Activated naive CD8-positive, alpha-beta T cell treated with anti-CD3 and anti-CD28 coated beads, Interleukin-2, amount 10 ng/mL, durations not matched to agents 7 days and 5 days (primary cell): ENCODE measurements at regions not wholly inside any gene's neighbourhood (a gene's known extent, or its start where the extent isn't known, plus 50 kb on each side); places are given as distances from the start of the nearest gene placed in this dataset.

Source experiments
- ATAC-seq: fragments of 150-1000 bp; cut with Tn5 transposase; one replicate; pipeline ENCODE4 v1.10.0; 2021; ENCODE audit warnings: low read depth, moderate library complexity
- POLR2A ChIA-PET: fragments of 350-600 bp; sonication (Branson Sonifier 250); formaldehyde crosslinking; loops from one replicate; lab custom pipeline; 2021; ENCODE audit warnings: antibody characterized with exemption; lab: Charles Lee
- DNase-seq: peaks from one replicate; pipeline ENCODE4 v3.0.0; 2021
- H3K27ac Mint-ChIP-seq: one replicate; pipeline ENCODE4 v1.8.0; 2022; ENCODE audit warnings: mild to moderate bottlenecking, mixed read lengths
- H3K27me3 Mint-ChIP-seq: one replicate; pipeline ENCODE4 v1.8.0; 2022; ENCODE audit warnings: mild to moderate bottlenecking, moderate library complexity, mixed read lengths
- H3K36me3 Mint-ChIP-seq: one replicate; pipeline ENCODE4 v1.8.0; 2021; ENCODE audit warnings: mild to moderate bottlenecking, mixed read lengths
- H3K4me1 Mint-ChIP-seq: one replicate; pipeline ENCODE4 v1.8.0; 2021; ENCODE audit warnings: mixed read lengths
- H3K4me3 Mint-ChIP-seq: one replicate; pipeline ENCODE4 v1.8.0; 2022; ENCODE audit warnings: mild to moderate bottlenecking, moderate library complexity, mixed read lengths
- H3K9me3 Mint-ChIP-seq: one replicate; pipeline ENCODE4 v1.8.0; 2021; ENCODE audit warnings: mixed read lengths

DNA sequence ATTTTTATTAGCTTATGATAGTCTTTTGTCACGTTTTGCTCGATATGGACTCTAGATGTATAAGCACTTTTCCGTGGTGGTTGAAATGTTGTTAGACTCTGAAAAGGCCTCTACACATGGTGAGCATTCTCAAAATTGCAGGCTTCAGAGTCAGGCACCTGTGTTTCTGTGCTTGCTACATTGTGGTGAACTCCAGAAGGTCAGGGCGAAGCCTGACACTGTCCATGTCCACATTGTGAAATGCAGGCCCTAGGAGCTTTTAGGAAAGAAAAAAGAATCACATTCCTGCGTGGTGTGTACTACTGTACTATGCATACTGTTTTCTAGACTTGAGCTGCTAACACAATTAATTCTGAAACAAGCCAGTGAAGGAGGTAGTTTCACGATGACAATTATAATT is 86.3 kb downstream of the HS3ST1 start:
- Mint-ChIP-seq H3K27me3 (peaks cover 1% of the 10 kb centered on the region), H3K9me3 (no peaks in the 10 kb centered on the region), H3K4me3 (no peak overlapping the region), H3K36me3 (no peaks in the 10 kb centered on the region), H3K27ac (no peak overlapping the region), H3K4me1 (no peaks in the 10 kb centered on the region)
- DNase-seq = no peak
- POLR2A ChIA-PET = no interaction called here
- no peak for ATAC-seq

DNA sequence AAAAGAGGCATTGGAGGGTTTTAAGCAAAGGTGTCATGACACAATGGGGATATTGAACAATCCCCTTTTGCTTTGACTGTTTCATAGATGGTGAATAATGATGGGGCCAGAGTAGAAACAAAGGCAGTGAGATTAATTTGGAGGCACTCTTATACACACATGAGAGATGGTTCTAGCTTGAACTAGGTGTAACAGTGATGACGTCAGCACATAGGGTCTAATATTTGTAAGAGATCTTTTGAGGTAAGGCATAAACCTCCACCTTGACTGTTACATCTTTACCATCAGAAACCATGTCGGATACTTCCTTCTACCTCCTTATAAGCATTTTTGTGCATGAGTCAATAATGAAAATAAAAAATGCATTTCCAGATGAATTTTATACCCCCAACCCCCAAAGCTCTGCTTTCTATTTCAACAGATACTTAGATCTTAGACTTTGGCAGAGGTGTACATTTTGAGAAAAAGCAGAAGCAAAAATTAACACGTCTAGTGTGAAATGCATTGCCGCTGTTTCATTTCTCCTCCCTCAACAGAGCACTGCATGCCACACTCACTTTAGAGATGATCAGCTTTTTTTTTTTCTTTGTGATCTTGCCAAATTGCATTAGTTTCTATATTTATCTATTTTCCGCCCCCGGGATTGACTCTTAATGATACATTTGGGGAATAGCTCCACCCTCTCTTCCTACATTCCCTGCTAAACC is 87.2 kb downstream of the HS3ST1 start:
- POLR2A ChIA-PET = no interaction called here
- peaks cover 1% of the 10 kb centered on the region for H3K27me3 Mint-ChIP-seq
- DNase-seq = no peak
- no peaks in the 10 kb centered on the region for H3K9me3 Mint-ChIP-seq
- H3K27ac Mint-ChIP-seq = no peak overlapping the region
- no peaks in the 10 kb centered on the region for H3K36me3 Mint-ChIP-seq
- no peak overlapping the region for H3K4me3 Mint-ChIP-seq
- ATAC-seq = no peak
- no peaks in the 10 kb centered on the region for H3K4me1 Mint-ChIP-seq

DNA sequence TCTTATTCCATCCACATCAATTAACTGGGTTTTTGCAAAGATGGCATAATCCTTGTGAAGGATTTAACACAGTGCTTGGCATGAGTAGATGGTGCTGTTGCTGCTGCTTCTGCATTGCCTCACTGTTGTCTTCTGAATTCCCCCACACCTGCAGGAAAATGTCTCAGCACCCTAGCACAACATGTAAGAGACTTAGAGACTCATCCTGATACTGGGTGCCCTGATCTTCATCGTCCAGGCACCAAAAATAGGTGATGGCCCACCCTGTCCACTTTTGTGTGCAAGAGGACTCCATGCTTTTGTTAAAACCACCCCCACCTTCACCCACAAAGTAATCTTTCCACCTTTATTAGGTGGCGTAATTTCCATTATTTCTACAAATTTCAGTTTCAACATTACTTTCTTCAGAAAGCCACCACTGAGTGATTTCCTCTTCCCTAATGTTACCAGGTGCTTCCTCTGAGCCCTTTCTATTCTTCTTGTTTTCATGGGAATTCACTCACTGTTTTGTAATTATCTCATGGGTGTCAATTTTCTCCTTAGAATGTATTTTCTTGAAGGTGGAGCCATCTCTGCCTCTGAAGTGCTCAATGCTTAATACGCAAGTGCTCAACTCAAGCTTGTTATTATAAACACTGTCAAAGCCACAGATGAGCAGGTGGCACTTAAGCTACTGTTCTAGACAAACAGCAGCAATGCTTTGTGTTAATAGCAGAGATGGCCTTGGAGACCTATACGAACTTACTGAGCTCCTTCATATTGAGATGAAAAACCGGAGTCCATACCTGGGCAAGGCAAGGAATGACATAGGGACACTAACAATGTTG is 89.5 kb downstream of the HS3ST1 start:
- Mint-ChIP-seq H3K4me3 (no peak overlapping the region), H3K27me3 (peaks cover 1% of the 10 kb centered on the region), H3K9me3 (no peaks in the 10 kb centered on the region), H3K27ac (no peak overlapping the region), H3K36me3 (no peaks in the 10 kb centered on the region), H3K4me1 (no peaks in the 10 kb centered on the region)
- no peak for ATAC-seq
- POLR2A ChIA-PET = no interaction called here
- DNase-seq = no peak

DNA sequence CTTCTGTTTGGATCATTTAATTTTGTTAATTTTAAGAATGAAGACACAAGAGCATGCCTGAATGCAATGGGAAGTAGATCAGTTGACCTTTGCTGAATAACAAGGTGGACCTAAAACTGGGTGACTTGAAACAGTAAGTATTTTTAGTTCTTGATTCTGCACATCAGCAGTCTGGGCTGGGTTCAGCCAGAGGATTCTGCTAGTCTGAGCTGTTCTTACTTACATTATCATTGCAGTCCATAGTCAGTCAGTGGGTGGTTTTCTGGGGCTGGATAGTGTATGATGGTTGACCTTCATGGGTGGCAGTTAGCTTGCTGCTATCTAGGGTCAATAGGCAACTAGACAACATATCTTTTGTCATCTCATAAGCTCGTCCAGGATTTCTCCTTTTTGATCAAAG is 91.4 kb downstream of the HS3ST1 start:
- Mint-ChIP-seq H3K4me1 (no peaks in the 10 kb centered on the region), H3K4me3 (no peak overlapping the region), H3K36me3 (no peaks in the 10 kb centered on the region), H3K27me3 (peaks cover 5% of the 10 kb centered on the region), H3K27ac (no peak overlapping the region), H3K9me3 (no peaks in the 10 kb centered on the region)
- DNase-seq = no peak
- POLR2A ChIA-PET = no interaction called here
- no peak for ATAC-seq

DNA sequence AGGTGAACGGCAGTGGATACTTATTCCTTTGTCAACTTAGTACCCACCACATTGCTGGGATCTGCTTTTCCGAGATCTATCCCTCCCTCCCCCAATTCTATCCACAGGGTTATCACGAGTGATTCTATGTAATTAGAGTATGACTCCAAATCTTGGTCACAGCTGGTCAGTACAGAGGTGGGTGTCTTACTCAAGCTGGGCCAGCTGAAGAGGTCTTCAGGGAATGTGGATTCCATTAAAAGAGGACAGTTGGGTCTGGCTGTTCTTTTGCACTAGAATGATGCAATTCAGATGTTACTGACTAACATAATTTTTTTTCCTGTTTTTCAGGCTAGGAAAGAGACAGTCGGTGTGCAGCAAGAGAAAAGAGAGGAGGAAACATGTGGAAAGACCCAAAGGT is 92.3 kb downstream of the HS3ST1 start:
- Mint-ChIP-seq H3K27ac (no peak overlapping the region), H3K4me3 (no peak overlapping the region), H3K36me3 (no peaks in the 10 kb centered on the region), H3K9me3 (no peaks in the 10 kb centered on the region), H3K4me1 (no peaks in the 10 kb centered on the region), H3K27me3 (peaks cover 5% of the 10 kb centered on the region)
- DNase-seq = no peak
- POLR2A ChIA-PET = no interaction called here
- ATAC-seq = no peak

DNA sequence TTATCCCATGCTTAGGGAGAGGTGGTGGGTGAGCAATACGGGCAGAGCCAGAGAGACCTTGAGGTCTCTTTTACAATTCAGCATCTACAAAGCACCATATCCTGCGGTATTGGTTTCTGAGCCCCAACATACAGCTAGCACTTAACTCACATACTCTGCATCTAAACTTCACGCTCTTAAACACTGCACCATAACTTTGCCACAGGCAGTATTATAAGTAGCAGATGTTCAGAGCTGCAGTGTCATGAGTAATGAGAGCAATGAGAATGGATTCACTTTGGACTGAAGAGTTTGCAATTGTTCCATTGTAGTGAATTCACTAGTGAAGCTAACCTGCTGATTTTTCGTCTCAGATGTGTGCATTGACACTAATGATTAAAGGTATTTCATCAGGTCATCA is 93.8 kb downstream of the HS3ST1 start:
- Mint-ChIP-seq H3K4me1 (no peaks in the 10 kb centered on the region), H3K9me3 (no peaks in the 10 kb centered on the region), H3K36me3 (no peaks in the 10 kb centered on the region), H3K4me3 (no peak overlapping the region), H3K27me3 (peaks cover 3% of the 10 kb centered on the region), H3K27ac (no peak overlapping the region)
- DNase-seq (no peak), ATAC-seq (no peak)
- POLR2A ChIA-PET = no interaction called here

DNA sequence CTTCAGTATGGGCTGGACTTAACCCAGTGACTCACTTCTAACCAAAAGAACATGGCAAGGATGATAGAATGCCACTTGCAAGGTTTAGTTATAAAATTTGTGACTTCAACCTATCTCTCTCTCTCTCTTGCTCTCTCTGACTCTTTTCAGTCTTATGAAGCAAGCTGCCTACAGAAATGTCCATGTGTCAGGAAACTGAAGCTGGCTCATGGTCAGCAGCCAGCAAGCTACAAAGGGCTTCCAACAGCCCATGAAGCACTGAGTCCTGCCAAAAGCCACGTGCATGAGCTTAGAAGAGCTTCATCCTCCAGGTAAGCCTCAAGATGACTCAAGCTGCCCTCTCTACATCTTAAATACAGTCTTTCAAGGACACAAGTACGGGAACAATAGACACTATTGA is 100.3 kb downstream of the HS3ST1 start:
- H3K27me3 Mint-ChIP-seq = peaks cover 2% of the 10 kb centered on the region
- POLR2A ChIA-PET = no interaction called here
- no peak for DNase-seq
- H3K36me3 Mint-ChIP-seq = no peaks in the 10 kb centered on the region
- H3K9me3 Mint-ChIP-seq = peaks cover under 1% of the 10 kb centered on the region
- no peaks in the 10 kb centered on the region for H3K4me1 Mint-ChIP-seq
- no peak overlapping the region for H3K4me3 Mint-ChIP-seq
- no peak overlapping the region for H3K27ac Mint-ChIP-seq
- ATAC-seq = no peak

DNA sequence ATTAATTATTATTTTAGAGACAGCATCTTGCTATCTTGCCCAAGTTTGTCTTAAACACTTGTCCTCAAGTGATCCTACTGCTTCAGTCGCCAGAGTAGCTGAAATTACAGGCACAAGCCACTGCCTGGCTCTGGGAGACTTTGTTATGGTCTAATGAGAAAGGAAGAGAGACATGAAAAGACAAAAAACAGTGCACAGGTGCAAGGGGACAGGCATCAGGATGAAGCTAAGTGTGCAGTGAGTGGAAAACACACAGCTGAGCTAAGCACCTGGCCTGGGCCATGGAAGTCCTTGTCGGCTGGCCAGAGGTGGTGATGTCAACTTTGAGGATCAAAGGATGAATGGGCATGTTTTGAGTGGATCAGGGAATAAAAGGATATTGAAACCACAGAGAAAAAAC is 102.7 kb downstream of the HS3ST1 start:
- H3K4me1 Mint-ChIP-seq = no peaks in the 10 kb centered on the region
- POLR2A ChIA-PET = no interaction called here
- DNase-seq (no peak), ATAC-seq (no peak)
- H3K9me3 Mint-ChIP-seq = peaks cover 13% of the 10 kb centered on the region
- H3K27ac Mint-ChIP-seq = no peak overlapping the region
- H3K4me3 Mint-ChIP-seq = no peak overlapping the region
- no peaks in the 10 kb centered on the region for H3K36me3 Mint-ChIP-seq
- H3K27me3 Mint-ChIP-seq = no peaks in the 10 kb centered on the region

DNA sequence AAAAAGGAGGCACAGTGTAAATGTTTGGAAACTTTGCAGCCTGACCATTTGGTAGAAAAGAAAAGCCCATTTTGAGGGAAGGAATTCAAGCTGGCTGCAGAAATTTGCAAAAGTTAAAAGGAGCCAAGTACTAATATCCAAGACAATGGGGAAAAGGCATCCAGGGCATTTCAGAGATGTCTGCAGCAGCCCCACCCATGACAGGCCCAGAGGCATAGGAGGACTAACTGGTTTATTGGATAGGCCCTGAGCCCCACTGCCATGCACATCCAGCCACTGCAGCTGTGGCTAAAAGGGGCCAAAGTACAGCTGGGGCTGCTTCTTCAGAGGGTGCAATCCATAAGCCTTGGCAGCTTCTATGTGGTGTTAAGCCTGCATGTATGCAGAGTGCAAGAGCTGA is 104.9 kb downstream of the HS3ST1 start:
- Mint-ChIP-seq H3K4me1 (no peaks in the 10 kb centered on the region), H3K27me3 (no peaks in the 10 kb centered on the region), H3K9me3 (peaks cover 13% of the 10 kb centered on the region), H3K4me3 (no peak overlapping the region), H3K27ac (no peak overlapping the region), H3K36me3 (no peaks in the 10 kb centered on the region)
- ATAC-seq (no peak), DNase-seq (no peak)
- POLR2A ChIA-PET = no interaction called here

DNA sequence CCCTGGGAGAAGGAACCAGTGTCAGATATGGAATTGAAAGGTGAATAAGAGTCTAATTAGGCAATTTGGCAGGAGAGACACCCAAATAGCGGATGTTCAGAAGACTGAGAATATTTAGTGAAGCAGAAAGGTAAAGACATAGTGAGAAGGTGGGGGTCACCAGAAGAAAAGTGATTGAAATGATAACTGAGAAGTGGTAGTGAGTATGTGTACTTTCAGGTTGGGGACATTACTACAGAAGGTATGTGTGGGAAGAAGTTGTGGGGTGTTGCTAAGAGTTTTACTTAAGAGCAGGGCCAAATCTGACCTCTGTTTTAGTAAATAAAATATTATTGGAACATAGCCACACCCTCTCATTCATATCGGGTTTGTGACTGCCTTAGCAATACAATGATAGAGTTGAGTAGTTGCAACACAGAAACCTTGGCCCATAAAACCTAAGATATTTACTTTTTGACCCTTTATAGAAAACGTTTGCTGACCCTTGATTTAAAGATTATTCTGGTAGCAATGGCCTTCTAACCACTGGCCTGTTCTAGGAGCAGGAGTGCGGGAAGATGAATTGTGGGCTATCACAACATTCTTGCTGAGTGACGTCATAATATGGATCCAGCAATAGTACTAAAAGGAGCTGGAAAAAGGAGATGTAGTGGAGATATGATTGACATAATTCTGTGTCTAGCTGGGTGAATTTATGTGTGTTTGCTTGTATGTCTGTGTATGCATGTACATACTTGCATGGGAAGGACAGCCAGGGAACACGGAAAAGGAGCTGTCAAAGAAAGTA is 115.3 kb downstream of the HS3ST1 start:
- POLR2A ChIA-PET = no interaction called here
- no peaks in the 10 kb centered on the region for H3K4me1 Mint-ChIP-seq
- ATAC-seq (no peak), DNase-seq (no peak)
- H3K27me3 Mint-ChIP-seq = no peaks in the 10 kb centered on the region
- no peaks in the 10 kb centered on the region for H3K36me3 Mint-ChIP-seq
- H3K4me3 Mint-ChIP-seq = no peak overlapping the region
- peaks cover 13% of the 10 kb centered on the region for H3K9me3 Mint-ChIP-seq
- H3K27ac Mint-ChIP-seq = no peak overlapping the region

DNA sequence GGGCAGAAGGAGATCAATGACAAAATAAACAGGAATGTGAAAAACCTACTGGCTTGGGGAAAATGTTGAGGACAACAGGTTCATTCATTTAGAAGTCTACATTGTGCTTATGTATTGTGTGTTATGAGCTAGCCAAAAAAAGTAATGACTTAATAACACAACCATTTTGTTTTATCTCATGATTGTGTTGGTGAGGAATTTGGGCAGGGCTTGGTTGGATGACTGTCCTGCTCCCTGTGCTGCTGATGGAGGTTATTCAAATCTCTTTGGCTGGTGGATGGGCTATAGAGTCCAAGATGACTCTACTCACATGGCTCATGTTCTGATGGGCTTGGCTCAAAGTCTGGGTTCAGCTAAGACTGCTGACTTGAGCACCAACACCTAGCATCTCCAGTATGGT is 116.3 kb downstream of the HS3ST1 start:
- ATAC-seq (no peak), DNase-seq (no peak)
- POLR2A ChIA-PET = no interaction called here
- Mint-ChIP-seq H3K4me3 (no peak overlapping the region), H3K27me3 (no peaks in the 10 kb centered on the region), H3K4me1 (no peaks in the 10 kb centered on the region), H3K27ac (no peak overlapping the region), H3K36me3 (no peaks in the 10 kb centered on the region), H3K9me3 (peaks cover 10% of the 10 kb centered on the region)

DNA sequence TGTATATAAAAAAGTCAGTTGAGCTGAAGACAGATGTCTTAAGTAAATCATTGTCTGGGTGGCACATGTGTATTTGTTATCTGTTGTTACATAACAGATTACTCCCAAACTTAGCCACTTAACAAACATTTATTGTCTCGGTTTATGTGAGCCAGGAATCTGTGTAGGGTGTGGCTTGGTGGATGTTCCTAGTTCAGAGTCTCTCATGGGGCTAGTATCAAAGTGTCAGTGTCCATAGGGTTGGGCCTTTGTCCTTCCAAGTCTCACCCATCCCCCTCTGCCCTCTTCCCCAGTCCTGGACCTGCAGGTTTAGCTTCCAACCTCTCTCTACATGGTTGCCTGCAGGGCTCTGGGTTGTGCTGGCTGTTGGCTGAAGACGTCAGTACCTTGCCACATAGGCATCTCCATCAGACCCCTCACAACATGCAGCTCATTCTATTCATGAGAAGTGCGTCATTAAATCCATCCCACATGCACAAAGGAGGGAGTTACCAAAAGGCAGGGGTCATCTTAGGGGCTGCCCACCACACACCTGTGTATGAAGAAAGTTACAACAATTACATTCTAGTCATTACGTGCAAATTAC is 127.5 kb downstream of the HS3ST1 start:
- Mint-ChIP-seq H3K27ac (no peak overlapping the region), H3K36me3 (no peaks in the 10 kb centered on the region), H3K27me3 (peaks cover 2% of the 10 kb centered on the region), H3K9me3 (no peaks in the 10 kb centered on the region), H3K4me3 (no peak overlapping the region), H3K4me1 (no peaks in the 10 kb centered on the region)
- POLR2A ChIA-PET = no interaction called here
- DNase-seq = no peak
- ATAC-seq = no peak

DNA sequence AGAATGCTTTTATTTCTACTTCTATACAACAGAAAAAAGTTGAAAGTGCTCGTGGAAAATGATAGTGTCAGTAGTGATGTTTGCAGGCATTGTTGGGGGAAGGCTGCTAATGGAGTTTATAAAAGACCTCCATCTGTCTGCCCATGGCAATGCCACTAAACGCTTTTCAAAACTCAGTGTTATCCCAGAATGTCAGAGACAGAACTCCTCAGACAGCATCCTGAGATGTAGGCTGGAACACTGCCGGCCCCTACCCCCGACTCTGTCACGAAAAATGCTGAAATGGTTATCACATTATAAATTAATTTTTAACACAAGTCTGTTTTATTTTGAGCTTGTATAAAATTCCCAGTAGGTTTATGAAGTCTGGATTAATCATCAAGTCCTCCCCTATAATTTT is 128.9 kb downstream of the HS3ST1 start:
- Mint-ChIP-seq H3K36me3 (no peaks in the 10 kb centered on the region), H3K27ac (no peak overlapping the region), H3K9me3 (no peaks in the 10 kb centered on the region), H3K4me1 (no peaks in the 10 kb centered on the region), H3K4me3 (no peak overlapping the region), H3K27me3 (peaks cover 2% of the 10 kb centered on the region)
- ATAC-seq (no peak), DNase-seq (no peak)
- POLR2A ChIA-PET = no interaction called here
